Prostate gland (tissue), 2 donors: ENCODE measurements at regions not wholly inside any gene's neighbourhood (a gene's known extent, or its start where the extent isn't known, plus 50 kb on each side); places are given as distances from the start of the nearest gene placed in this dataset.

Source experiments
- CTCF ChIP-seq, 4 experiments: fragments of 200-600 bp in 2 of 4; fragments of 450-650 bp in 2 of 4; sonication (generic) in 2 of 4; IDR thresholded peaks; 1 replicate in 3 of 4; 2 replicates in 1 of 4; pipeline ENCODE4 v1.5.1; 2016 to 2019; ENCODE audit warnings: antibody characterized with exemption in 4 of 4, mild to moderate bottlenecking in 2 of 4, moderate library complexity in 2 of 4
- POLR2A ChIP-seq: fragments of 450-650 bp; IDR thresholded peaks from one replicate; pipeline ENCODE4 v1.6.1; 2016; ENCODE audit warnings: antibody characterized with exemption, mild to moderate bottlenecking

DNA sequence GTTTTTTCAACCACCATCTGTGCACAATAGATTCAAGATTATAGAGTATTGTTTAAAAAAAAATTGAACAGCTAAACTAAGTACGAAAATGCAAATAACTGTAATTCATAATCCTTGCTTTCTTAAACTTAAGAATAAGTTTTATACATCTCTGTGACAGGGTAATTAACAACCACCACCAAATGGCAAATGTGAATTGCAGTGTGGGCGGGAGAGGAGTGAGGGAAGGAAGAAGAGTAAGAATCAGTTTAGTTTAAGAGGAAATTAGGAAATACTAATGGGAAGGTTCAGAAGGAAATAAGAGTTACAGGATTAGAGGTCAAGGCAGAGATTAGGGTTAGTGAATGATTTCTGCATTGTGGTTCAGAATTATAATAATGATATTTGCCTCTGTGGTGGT, 430.9 kb downstream of the SPRY1 start:
- TF ChIP-seq CTCF (IDR thresholded peaks at IDR 0.05) (no peak), POLR2A (no peak)
